K562 (cell line): ENCODE measurements at regions not wholly inside any gene's neighbourhood (a gene's known extent, or its start where the extent isn't known, plus 50 kb on each side); places are given as distances from the start of the nearest gene placed in this dataset.

ENCODE experiments used
- BRD9 ChIP-seq: fragments of 450-650 bp; IDR thresholded peaks from 2 replicates; pipeline ENCODE4 v1.6.1; 2018; ENCODE audit warnings: low read depth; ENCODE audit not compliant: partially characterized antibody
- CC2D1A ChIP-seq: fragments of 450-650 bp; IDR thresholded peaks from 2 replicates; pipeline ENCODE4 v1.6.1; 2017; ENCODE audit warnings: mild to moderate bottlenecking
- HDAC2 ChIP-seq: fragments of 450-650 bp; IDR thresholded peaks from 2 replicates; pipeline ENCODE4 v1.6.1; 2016; ENCODE audit warnings: mild to moderate bottlenecking
- LEF1 ChIP-seq: fragments of 450-650 bp; IDR thresholded peaks from 2 replicates; pipeline ENCODE4 v1.6.1; 2016; ENCODE audit warnings: mild to moderate bottlenecking
- RAD51 ChIP-seq: fragments of 450-650 bp; IDR thresholded peaks from 2 replicates; pipeline ENCODE4 v1.7.1; 2016; ENCODE audit warnings: low read depth, mild to moderate bottlenecking, borderline replicate concordance
- RFX1 ChIP-seq: fragments of 450-650 bp; IDR thresholded peaks from 2 replicates; pipeline ENCODE4 v1.6.1; 2016; ENCODE audit warnings: mild to moderate bottlenecking, moderate library complexity
- SRF ChIP-seq, 2 experiments: fragments of 250-450, 450-650 bp in 1 of 2; sonication (Bioruptor Pico) in 1 of 2; sonication (generic) in 1 of 2; formaldehyde crosslinking; IDR thresholded peaks; 2 replicates each; pipeline versions ENCODE4 v1.5.0 to v1.5.1; 2020 to 2022; ENCODE audit warnings: mild to moderate bottlenecking in 1 of 2, missing genetic modification reagents in 1 of 2
- STAG1 ChIP-seq: sonication (generic); formaldehyde crosslinking; IDR thresholded peaks from 2 replicates; pipeline ENCODE4 v1.5.0; 2020; ENCODE audit warnings: missing genetic modification reagents, borderline replicate concordance
- ZBTB8A ChIP-seq: fragments of 450-650 bp; IDR thresholded peaks from 2 replicates; pipeline ENCODE4 v1.6.1; 2018; ENCODE audit warnings: mild to moderate bottlenecking, moderate library complexity; ENCODE audit not compliant: partially characterized antibody
- TF ChIP-seq, protein P1 (sequence below): sonication (generic); formaldehyde crosslinking; IDR thresholded peaks from 2 replicates; pipeline ENCODE4 v1.5.0; 2020; ENCODE audit warnings: missing genetic modification reagents
- TF ChIP-seq, protein P2 (sequence below): fragments of 450-650 bp; IDR thresholded peaks from 2 replicates; pipeline ENCODE4 v1.6.1; 2016; ENCODE audit warnings: missing biosample characterization, missing genetic modification characterization
- TF ChIP-seq, protein P3 (sequence below): fragments of 250-450 bp; sonication (Bioruptor Pico); IDR thresholded peaks from 2 replicates; pipeline ENCODE4 v1.5.0; 2021; ENCODE audit warnings: mild to moderate bottlenecking, moderate library complexity

DNA sequence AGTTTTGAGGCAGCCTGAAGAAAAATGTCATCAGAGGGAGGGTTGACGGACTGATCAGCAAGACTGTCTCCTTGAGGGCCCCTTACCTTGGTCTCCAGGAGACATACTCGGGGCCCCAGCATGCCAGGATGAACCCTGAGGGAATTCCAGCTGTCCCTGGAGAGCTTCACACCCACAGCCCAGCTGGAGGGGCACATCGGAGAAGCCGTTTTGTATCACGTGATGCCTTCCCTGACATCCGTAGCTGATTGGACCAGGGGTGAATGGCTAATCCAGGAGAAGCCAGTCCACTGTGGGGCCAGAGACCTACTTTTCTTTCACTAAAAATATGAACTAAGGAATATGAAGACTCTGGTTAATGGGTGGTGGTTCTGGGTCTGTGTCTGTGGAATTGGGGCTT lies 86.0 kb upstream of the TP53I11 start (continued):
- no peak for TF ChIP-seq STAG1 (CRISPR knock-in tag)
- TF ChIP-seq CC2D1A, result no peak
- TF ChIP-seq SRF (CRISPR knock-in tag; IDR thresholded peaks at IDR 0.05), result no peak
- TF ChIP-seq ZBTB8A, result no peak
- TF ChIP-seq, protein P1, sequence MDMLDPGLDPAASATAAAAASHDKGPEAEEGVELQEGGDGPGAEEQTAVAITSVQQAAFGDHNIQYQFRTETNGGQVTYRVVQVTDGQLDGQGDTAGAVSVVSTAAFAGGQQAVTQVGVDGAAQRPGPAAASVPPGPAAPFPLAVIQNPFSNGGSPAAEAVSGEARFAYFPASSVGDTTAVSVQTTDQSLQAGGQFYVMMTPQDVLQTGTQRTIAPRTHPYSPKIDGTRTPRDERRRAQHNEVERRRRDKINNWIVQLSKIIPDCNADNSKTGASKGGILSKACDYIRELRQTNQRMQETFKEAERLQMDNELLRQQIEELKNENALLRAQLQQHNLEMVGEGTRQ (CRISPR knock-in tag), result 0 out of 2 replicates have a peak, but pooled peaks have one; percentile 15
- no peak for TF ChIP-seq BRD9
- TF ChIP-seq LEF1, result no peak
- TF ChIP-seq RFX1, result no peak
- peak; percentile 33; the same call in 1 of the 2 replicates for TF ChIP-seq RAD51
- no peak for TF ChIP-seq HDAC2
- TF ChIP-seq, protein P2, sequence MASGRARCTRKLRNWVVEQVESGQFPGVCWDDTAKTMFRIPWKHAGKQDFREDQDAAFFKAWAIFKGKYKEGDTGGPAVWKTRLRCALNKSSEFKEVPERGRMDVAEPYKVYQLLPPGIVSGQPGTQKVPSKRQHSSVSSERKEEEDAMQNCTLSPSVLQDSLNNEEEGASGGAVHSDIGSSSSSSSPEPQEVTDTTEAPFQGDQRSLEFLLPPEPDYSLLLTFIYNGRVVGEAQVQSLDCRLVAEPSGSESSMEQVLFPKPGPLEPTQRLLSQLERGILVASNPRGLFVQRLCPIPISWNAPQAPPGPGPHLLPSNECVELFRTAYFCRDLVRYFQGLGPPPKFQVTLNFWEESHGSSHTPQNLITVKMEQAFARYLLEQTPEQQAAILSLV (tag), result no peak
- TF ChIP-seq, protein P3, sequence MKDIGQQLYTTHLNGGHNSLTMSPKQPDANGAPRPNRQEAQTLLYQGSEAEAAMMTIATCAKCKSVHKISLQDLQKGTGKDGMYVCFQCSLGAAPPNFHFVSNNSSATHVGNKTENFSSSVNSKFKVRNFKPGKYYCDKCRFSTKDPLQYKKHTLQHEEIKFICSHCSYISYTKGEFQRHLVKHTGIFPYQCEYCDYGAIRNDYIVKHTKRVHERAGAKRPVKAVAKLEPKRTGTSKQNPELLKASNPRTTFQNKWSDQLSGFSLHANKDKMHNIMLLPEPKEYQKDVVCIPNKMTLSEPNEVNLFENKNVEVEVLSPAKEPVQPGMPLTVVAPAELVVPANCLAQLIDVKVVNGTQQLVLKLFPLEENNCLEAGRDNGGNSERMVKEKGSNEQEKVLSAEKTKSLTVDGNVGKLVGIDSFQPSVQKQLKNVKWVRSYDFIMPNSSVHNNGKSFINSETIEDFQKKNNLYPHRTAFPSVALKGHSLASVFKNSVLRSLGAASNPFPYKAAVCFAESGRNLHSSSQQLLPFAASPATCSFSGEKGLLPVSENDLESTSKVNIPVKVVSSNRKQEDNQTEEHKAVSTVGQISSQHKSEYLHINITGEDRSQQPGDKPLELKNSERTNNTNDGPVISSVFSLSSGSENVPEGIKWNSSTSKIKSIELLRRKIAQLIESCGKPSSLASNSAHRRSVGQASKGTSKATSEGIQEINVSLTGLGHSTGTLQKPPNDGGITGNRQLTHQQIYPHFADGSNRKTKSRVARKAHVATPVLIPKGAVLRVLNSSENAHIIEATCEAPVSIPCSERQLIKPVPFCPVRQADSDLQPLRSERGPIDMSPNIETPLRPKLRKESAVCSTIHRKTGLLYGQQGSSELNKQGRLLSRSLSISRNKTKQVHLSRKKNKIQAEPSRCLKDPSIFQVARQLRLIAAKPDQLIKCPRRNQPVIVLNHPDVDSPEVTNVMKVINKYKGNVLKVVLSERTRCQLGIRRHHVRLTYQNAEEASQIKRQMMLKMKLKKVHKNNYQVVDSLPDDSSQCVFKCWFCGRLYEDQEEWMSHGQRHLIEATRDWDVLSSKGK (CRISPR knock-in tag), result no peak
